ENCODE measurements at regions not wholly inside any gene's neighbourhood (a gene's known extent, or its start where the extent isn't known, plus 50 kb on each side); places are given as distances from the start of the nearest gene placed in this dataset.

DNA sequence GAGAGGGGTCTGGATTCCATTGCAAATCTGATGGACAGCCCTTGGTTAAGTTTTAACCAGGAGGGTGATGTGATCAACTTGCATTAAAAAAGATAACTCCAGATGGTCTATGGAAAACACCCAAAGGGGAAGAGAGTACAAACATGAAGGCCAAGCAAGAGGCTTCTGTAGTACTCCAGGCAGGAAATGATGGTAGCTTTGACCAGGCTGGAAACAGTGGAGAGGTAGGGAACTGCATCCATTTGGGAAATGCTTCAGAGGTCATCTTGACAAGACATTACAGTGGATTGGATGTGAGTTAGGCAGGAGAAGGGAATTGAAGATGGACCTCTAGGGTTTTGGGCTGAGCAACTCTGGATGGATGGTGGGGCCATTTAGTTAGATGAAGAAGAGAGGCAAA, 391.1 kb downstream of the IPO8 start:
- TF ChIP-seq POLR2AphosphoS5 (IDR thresholded peaks at IDR 0.05) (no peak), POLR2A (IDR thresholded peaks at IDR 0.05) (no peak)
- TF ChIP-seq, protein P1, sequence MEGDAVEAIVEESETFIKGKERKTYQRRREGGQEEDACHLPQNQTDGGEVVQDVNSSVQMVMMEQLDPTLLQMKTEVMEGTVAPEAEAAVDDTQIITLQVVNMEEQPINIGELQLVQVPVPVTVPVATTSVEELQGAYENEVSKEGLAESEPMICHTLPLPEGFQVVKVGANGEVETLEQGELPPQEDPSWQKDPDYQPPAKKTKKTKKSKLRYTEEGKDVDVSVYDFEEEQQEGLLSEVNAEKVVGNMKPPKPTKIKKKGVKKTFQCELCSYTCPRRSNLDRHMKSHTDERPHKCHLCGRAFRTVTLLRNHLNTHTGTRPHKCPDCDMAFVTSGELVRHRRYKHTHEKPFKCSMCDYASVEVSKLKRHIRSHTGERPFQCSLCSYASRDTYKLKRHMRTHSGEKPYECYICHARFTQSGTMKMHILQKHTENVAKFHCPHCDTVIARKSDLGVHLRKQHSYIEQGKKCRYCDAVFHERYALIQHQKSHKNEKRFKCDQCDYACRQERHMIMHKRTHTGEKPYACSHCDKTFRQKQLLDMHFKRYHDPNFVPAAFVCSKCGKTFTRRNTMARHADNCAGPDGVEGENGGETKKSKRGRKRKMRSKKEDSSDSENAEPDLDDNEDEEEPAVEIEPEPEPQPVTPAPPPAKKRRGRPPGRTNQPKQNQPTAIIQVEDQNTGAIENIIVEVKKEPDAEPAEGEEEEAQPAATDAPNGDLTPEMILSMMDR (IDR thresholded peaks at IDR 0.05), result no peak
